ENCODE measurements at regions not wholly inside any gene's neighbourhood (a gene's known extent, or its start where the extent isn't known, plus 50 kb on each side); places are given as distances from the start of the nearest gene placed in this dataset.

GRCh38 chr4:126715681-126716080, 917.1 kb upstream of the INTU start:
- no peak overlapping the region for H3K4me3 Mint-ChIP-seq (ENCODE audit: unreplicated experiment)
- no peaks in the 10 kb centered on the region for H3K27me3 Mint-ChIP-seq (ENCODE audit: unreplicated experiment)
- no peaks in the 10 kb centered on the region for H3K9me3 Mint-ChIP-seq (ENCODE audit: unreplicated experiment)
- DNase-seq (ENCODE audit: low spot score) = no peak
- TF ChIP-seq CTCF (IDR thresholded peaks at IDR 0.05; ENCODE audit: unreplicated experiment) = no peak
- H3K27ac Mint-ChIP-seq (ENCODE audit: unreplicated experiment) = no peak overlapping the region
- H3K4me1 Mint-ChIP-seq (ENCODE audit: unreplicated experiment) = peaks cover 5% of the 10 kb centered on the region
- no peaks in the 10 kb centered on the region for H3K36me3 Mint-ChIP-seq (ENCODE audit: low read depth, unreplicated experiment)

DNA sequence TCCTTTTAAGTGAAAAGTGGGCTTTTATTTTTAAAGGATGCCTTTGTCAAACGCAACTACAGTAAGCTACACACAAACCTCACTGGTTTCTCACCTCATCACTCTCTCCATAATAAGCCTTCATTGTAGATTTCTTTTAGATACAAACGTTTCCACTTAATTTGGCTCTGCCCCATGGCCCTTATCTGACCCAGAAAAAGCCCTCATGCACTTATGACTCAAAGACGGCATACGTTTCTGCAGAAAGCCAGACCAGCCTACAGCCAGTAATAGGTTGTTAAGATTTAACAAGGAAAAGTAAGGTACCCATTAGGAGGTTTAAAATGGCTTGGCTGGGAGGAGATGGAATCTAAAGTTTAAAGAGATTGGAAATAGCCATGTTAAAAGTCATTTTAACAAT, 914.6 kb upstream of the INTU start:
- no peak for DNase-seq (ENCODE audit: low spot score)
- H3K27ac Mint-ChIP-seq (ENCODE audit: unreplicated experiment) = no peak overlapping the region

DNA sequence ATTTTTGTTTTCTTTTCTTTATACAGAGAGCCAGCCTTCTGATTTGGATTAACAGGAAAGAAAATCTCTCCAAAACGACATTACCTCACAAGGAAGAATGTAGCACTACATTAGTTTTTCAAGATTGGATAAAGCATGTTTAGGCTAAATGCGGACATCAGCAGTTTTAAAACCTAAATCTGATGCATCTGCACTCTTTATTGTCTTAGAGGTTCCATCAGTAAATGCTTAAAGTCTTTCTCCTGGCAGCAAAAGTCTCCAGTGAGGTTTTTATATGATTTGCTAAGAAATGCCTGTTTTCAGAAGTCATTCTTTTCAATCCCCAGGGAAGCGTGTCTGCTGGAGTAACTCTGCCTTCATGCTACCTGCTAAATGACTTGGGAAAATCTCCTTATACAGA, 912.9 kb upstream of the INTU start:
- no peak overlapping the region for H3K4me3 Mint-ChIP-seq (ENCODE audit: unreplicated experiment)
- no peaks in the 10 kb centered on the region for H3K27me3 Mint-ChIP-seq (ENCODE audit: unreplicated experiment)
- TF ChIP-seq CTCF (IDR thresholded peaks at IDR 0.05; ENCODE audit: unreplicated experiment) = no peak
- H3K27ac Mint-ChIP-seq (ENCODE audit: unreplicated experiment) = no peak overlapping the region
- H3K9me3 Mint-ChIP-seq (ENCODE audit: unreplicated experiment) = no peaks in the 10 kb centered on the region
- no peak for DNase-seq (ENCODE audit: low spot score)
- H3K36me3 Mint-ChIP-seq (ENCODE audit: low read depth, unreplicated experiment) = no peaks in the 10 kb centered on the region
- H3K4me1 Mint-ChIP-seq (ENCODE audit: unreplicated experiment) = no peaks in the 10 kb centered on the region

More for the DNA sequence above, 914.6 kb upstream of the INTU start:
- no peak for TF ChIP-seq CTCF (IDR thresholded peaks at IDR 0.05; ENCODE audit: unreplicated experiment)
- Mint-ChIP-seq H3K4me3 (ENCODE audit: unreplicated experiment) (no peak overlapping the region), H3K36me3 (ENCODE audit: low read depth, unreplicated experiment) (no peaks in the 10 kb centered on the region), H3K27me3 (ENCODE audit: unreplicated experiment) (no peaks in the 10 kb centered on the region), H3K9me3 (ENCODE audit: unreplicated experiment) (no peaks in the 10 kb centered on the region), H3K4me1 (ENCODE audit: unreplicated experiment) (peaks cover 5% of the 10 kb centered on the region)

DNA sequence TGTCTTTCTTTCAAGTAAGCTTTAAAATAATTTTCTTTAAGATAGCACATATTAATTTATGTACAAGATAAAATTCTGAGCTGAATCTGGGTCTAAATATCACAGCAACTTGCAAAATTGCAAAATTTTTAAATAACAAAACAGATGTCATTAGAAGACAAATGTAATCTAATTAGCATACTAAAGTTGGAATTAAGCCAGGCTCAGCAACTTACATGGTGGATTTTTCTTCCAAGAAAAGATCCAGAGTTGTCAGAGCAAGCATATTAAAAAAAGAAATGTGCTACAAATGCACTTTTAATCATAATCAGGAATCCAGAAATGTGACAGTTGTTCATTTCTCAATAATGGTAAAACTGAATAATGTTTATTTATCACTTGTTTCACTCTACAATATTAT, 906.9 kb upstream of the INTU start:
- TF ChIP-seq CTCF (IDR thresholded peaks at IDR 0.05; ENCODE audit: unreplicated experiment) = no peak
- H3K27ac Mint-ChIP-seq (ENCODE audit: unreplicated experiment) = no peak overlapping the region
- H3K9me3 Mint-ChIP-seq (ENCODE audit: unreplicated experiment) = no peaks in the 10 kb centered on the region
- no peaks in the 10 kb centered on the region for H3K4me1 Mint-ChIP-seq (ENCODE audit: unreplicated experiment)
- no peaks in the 10 kb centered on the region for H3K27me3 Mint-ChIP-seq (ENCODE audit: unreplicated experiment)
- DNase-seq (ENCODE audit: low spot score) = no peak
- H3K36me3 Mint-ChIP-seq (ENCODE audit: low read depth, unreplicated experiment) = no peaks in the 10 kb centered on the region
- H3K4me3 Mint-ChIP-seq (ENCODE audit: unreplicated experiment) = no peak overlapping the region

DNA sequence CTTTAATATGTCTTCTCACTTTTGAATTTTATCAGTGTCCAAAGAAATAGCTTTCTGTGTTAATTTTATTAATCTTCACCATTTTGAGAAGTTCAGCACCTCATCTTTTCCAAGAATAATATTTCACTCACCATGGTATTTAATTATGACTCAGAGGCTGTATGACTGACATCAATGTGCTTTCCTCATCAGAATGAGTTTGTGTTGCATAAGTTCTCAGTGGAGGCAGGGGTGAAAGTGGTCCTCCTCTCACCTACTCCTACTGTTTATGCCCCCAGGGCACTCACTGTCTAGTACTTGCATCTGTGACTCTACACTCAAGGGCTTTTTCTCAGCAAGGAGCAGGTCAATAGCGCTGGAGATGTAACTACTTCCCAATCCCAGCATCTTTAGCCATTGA, 905.3 kb upstream of the INTU start:
- Mint-ChIP-seq H3K36me3 (ENCODE audit: low read depth, unreplicated experiment) (no peaks in the 10 kb centered on the region), H3K27ac (ENCODE audit: unreplicated experiment) (no peak overlapping the region), H3K4me3 (ENCODE audit: unreplicated experiment) (no peak overlapping the region), H3K9me3 (ENCODE audit: unreplicated experiment) (no peaks in the 10 kb centered on the region), H3K27me3 (ENCODE audit: unreplicated experiment) (no peaks in the 10 kb centered on the region), H3K4me1 (ENCODE audit: unreplicated experiment) (no peaks in the 10 kb centered on the region)
- no peak for DNase-seq (ENCODE audit: low spot score)
- TF ChIP-seq CTCF (IDR thresholded peaks at IDR 0.05; ENCODE audit: unreplicated experiment) = no peak
